ENCODE measurements at regions not wholly inside any gene's neighbourhood (a gene's known extent, or its start where the extent isn't known, plus 50 kb on each side); places are given as distances from the start of the nearest gene placed in this dataset.

GRCh38 chr18:65632236-65632635, 118.6 kb upstream of the CDH7 start:
- TF ChIP-seq, protein P1, sequence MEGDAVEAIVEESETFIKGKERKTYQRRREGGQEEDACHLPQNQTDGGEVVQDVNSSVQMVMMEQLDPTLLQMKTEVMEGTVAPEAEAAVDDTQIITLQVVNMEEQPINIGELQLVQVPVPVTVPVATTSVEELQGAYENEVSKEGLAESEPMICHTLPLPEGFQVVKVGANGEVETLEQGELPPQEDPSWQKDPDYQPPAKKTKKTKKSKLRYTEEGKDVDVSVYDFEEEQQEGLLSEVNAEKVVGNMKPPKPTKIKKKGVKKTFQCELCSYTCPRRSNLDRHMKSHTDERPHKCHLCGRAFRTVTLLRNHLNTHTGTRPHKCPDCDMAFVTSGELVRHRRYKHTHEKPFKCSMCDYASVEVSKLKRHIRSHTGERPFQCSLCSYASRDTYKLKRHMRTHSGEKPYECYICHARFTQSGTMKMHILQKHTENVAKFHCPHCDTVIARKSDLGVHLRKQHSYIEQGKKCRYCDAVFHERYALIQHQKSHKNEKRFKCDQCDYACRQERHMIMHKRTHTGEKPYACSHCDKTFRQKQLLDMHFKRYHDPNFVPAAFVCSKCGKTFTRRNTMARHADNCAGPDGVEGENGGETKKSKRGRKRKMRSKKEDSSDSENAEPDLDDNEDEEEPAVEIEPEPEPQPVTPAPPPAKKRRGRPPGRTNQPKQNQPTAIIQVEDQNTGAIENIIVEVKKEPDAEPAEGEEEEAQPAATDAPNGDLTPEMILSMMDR (conservative IDR thresholded peaks at IDR 0.05) = no peak
- no peak for TF ChIP-seq ZFX (IDR thresholded peaks at IDR 0.05)
